ENCODE measurements at regions not wholly inside any gene's neighbourhood (a gene's known extent, or its start where the extent isn't known, plus 50 kb on each side); places are given as distances from the start of the nearest gene placed in this dataset.

DNA sequence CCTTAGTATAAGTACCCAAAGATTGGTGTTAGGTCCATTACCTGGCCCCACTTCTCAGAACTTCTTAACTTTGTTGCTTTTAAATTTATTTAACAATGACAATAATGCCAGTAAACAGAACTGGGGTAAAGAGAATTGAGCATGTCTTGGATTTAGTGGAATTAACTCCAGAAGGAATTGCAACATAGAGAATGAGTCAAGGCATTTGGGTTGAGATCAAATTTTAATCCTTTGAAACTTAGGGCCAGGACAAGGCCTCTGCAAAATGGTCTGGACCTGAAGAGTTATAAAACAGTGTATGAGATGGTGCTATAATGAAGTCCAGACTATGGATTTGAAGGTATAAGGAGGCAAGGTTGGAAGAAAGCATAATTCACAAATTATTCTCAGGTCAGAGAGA lies 1030.4 kb downstream of the SLITRK5 start:
- TF ChIP-seq, protein P1, sequence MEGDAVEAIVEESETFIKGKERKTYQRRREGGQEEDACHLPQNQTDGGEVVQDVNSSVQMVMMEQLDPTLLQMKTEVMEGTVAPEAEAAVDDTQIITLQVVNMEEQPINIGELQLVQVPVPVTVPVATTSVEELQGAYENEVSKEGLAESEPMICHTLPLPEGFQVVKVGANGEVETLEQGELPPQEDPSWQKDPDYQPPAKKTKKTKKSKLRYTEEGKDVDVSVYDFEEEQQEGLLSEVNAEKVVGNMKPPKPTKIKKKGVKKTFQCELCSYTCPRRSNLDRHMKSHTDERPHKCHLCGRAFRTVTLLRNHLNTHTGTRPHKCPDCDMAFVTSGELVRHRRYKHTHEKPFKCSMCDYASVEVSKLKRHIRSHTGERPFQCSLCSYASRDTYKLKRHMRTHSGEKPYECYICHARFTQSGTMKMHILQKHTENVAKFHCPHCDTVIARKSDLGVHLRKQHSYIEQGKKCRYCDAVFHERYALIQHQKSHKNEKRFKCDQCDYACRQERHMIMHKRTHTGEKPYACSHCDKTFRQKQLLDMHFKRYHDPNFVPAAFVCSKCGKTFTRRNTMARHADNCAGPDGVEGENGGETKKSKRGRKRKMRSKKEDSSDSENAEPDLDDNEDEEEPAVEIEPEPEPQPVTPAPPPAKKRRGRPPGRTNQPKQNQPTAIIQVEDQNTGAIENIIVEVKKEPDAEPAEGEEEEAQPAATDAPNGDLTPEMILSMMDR (conservative IDR thresholded peaks at IDR 0.05; ENCODE audit: low read depth, low read length), result no peak
- TF ChIP-seq CHD1 (IDR thresholded peaks at IDR 0.05; ENCODE audit: low read depth, low read length) (no peak), RCOR1 (IDR thresholded peaks at IDR 0.05; ENCODE audit: insufficient replicate concordance, low read length) (no peak), POLR2A (IDR thresholded peaks at IDR 0.05; ENCODE audit: low read depth, low read length) (no peak)
- TF ChIP-seq, protein P2, sequence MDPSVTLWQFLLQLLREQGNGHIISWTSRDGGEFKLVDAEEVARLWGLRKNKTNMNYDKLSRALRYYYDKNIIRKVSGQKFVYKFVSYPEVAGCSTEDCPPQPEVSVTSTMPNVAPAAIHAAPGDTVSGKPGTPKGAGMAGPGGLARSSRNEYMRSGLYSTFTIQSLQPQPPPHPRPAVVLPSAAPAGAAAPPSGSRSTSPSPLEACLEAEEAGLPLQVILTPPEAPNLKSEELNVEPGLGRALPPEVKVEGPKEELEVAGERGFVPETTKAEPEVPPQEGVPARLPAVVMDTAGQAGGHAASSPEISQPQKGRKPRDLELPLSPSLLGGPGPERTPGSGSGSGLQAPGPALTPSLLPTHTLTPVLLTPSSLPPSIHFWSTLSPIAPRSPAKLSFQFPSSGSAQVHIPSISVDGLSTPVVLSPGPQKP (IDR thresholded peaks at IDR 0.05; ENCODE audit: borderline replicate concordance, low read depth, low read length), result no peak

Measured in IMR-90 (cell line).